ENCODE measurements at regions not wholly inside any gene's neighbourhood (a gene's known extent, or its start where the extent isn't known, plus 50 kb on each side); places are given as distances from the start of the nearest gene placed in this dataset.
"Not testable (repeated sequence)": the region's sequence is repeated elsewhere in the genome, so short reads cannot be mapped to it uniquely, and the experiment has no call there.

GRCh38 chr6:71007298-71007697 lies 50.4 kb upstream of the B3GAT2 start:
- not testable (repeated sequence) for H3K4me3 Mint-ChIP-seq; H3K27ac Mint-ChIP-seq (ENCODE audit: low read depth); H3K4me1 Mint-ChIP-seq; ATAC-seq (replicated peaks; ENCODE audit: extremely low read depth, poor library complexity, severe bottlenecking); DNase-seq (ENCODE audit: low spot score in 2 of 2); H3K36me3 Mint-ChIP-seq (ENCODE audit: insufficient read depth); H3K9me3 Mint-ChIP-seq
- peaks cover 49% of the 10 kb centered on the region for H3K27me3 Mint-ChIP-seq

- H3K9me3 Mint-ChIP-seq, result no peaks in the 10 kb centered on the region
- ATAC-seq (replicated peaks; ENCODE audit: extremely low read depth, poor library complexity, severe bottlenecking) (no peak), DNase-seq (ENCODE audit: low spot score in 2 of 2) (no peak)
- H3K4me1 Mint-ChIP-seq, result no peaks in the 10 kb centered on the region
- no peak overlapping the region for H3K4me3 Mint-ChIP-seq
- H3K27ac Mint-ChIP-seq (ENCODE audit: low read depth), result no peak overlapping the region
- no peaks in the 10 kb centered on the region for H3K36me3 Mint-ChIP-seq (ENCODE audit: insufficient read depth)
- peaks cover 57% of the 10 kb centered on the region for H3K27me3 Mint-ChIP-seq
Measured at GRCh38 chr6:71011871-71012371, 55.1 kb upstream of the B3GAT2 start.

- H3K36me3 Mint-ChIP-seq (ENCODE audit: insufficient read depth), result no peaks in the 10 kb centered on the region
- ATAC-seq (replicated peaks; ENCODE audit: extremely low read depth, poor library complexity, severe bottlenecking), result peak; percentile 32
- H3K9me3 Mint-ChIP-seq, result no peaks in the 10 kb centered on the region
- peaks cover 51% of the 10 kb centered on the region for H3K27me3 Mint-ChIP-seq
- no peak overlapping the region for H3K4me3 Mint-ChIP-seq
- H3K4me1 Mint-ChIP-seq, result no peaks in the 10 kb centered on the region
- no peak overlapping the region for H3K27ac Mint-ChIP-seq (ENCODE audit: low read depth)
- DNase-seq (ENCODE audit: low spot score in 2 of 2), result no peak
Measured at GRCh38 chr6:71012866-71013469, 56.1 kb upstream of the B3GAT2 start.

- no peak for ATAC-seq (replicated peaks; ENCODE audit: extremely low read depth, poor library complexity, severe bottlenecking)
- Mint-ChIP-seq H3K4me1 (no peaks in the 10 kb centered on the region), H3K4me3 (no peak overlapping the region), H3K36me3 (ENCODE audit: insufficient read depth) (no peaks in the 10 kb centered on the region), H3K27me3 (peaks cover 27% of the 10 kb centered on the region), H3K9me3 (no peaks in the 10 kb centered on the region), H3K27ac (ENCODE audit: low read depth) (no peak overlapping the region)
- no peak for DNase-seq (ENCODE audit: low spot score in 2 of 2)
Measured at GRCh38 chr6:71015392-71015791, 58.5 kb upstream of the B3GAT2 start.

GRCh38 chr6:71028236-71028876 lies 71.5 kb upstream of the B3GAT2 start:
- Mint-ChIP-seq H3K9me3 (no peaks in the 10 kb centered on the region), H3K27me3 (peaks cover 14% of the 10 kb centered on the region), H3K4me3 (no peak overlapping the region), H3K4me1 (no peaks in the 10 kb centered on the region), H3K36me3 (ENCODE audit: insufficient read depth) (no peaks in the 10 kb centered on the region), H3K27ac (ENCODE audit: low read depth) (no peak overlapping the region)
- no peak for ATAC-seq (replicated peaks; ENCODE audit: extremely low read depth, poor library complexity, severe bottlenecking)
- DNase-seq (ENCODE audit: low spot score in 2 of 2), result no peak

- H3K4me1 Mint-ChIP-seq, result no peaks in the 10 kb centered on the region
- no peak for DNase-seq (ENCODE audit: low spot score in 2 of 2)
- H3K9me3 Mint-ChIP-seq, result no peaks in the 10 kb centered on the region
- no peak overlapping the region for H3K27ac Mint-ChIP-seq (ENCODE audit: low read depth)
- ATAC-seq (replicated peaks; ENCODE audit: extremely low read depth, poor library complexity, severe bottlenecking), result no peak
- H3K27me3 Mint-ChIP-seq, result peaks cover 19% of the 10 kb centered on the region
- no peaks in the 10 kb centered on the region for H3K36me3 Mint-ChIP-seq (ENCODE audit: insufficient read depth)
- no peak overlapping the region for H3K4me3 Mint-ChIP-seq
Measured at GRCh38 chr6:71028877-71029252, 72.0 kb upstream of the B3GAT2 start.

- H3K4me3 Mint-ChIP-seq, result no peak overlapping the region
- DNase-seq (ENCODE audit: low spot score in 2 of 2), result no peak
- no peaks in the 10 kb centered on the region for H3K4me1 Mint-ChIP-seq
- peaks cover 20% of the 10 kb centered on the region for H3K27me3 Mint-ChIP-seq
- H3K27ac Mint-ChIP-seq (ENCODE audit: low read depth), result no peak overlapping the region
- ATAC-seq (replicated peaks; ENCODE audit: extremely low read depth, poor library complexity, severe bottlenecking), result no peak
- H3K9me3 Mint-ChIP-seq, result no peaks in the 10 kb centered on the region
- H3K36me3 Mint-ChIP-seq (ENCODE audit: insufficient read depth), result no peaks in the 10 kb centered on the region
Measured at GRCh38 chr6:71029555-71029954, 72.7 kb upstream of the B3GAT2 start.

- Mint-ChIP-seq H3K4me1 (no peaks in the 10 kb centered on the region), H3K36me3 (ENCODE audit: insufficient read depth) (no peaks in the 10 kb centered on the region), H3K4me3 (no peak overlapping the region), H3K27me3 (peaks cover 37% of the 10 kb centered on the region), H3K27ac (ENCODE audit: low read depth) (no peak overlapping the region), H3K9me3 (no peaks in the 10 kb centered on the region)
- ATAC-seq (replicated peaks; ENCODE audit: extremely low read depth, poor library complexity, severe bottlenecking), result no peak
- no peak for DNase-seq (ENCODE audit: low spot score in 2 of 2)
Measured at GRCh38 chr6:71031912-71032311, 75.1 kb upstream of the B3GAT2 start.

- Mint-ChIP-seq H3K27me3 (peaks cover 49% of the 10 kb centered on the region), H3K36me3 (ENCODE audit: insufficient read depth) (no peaks in the 10 kb centered on the region), H3K4me3 (no peak overlapping the region), H3K27ac (ENCODE audit: low read depth) (no peak overlapping the region), H3K9me3 (no peaks in the 10 kb centered on the region), H3K4me1 (no peaks in the 10 kb centered on the region)
- DNase-seq (ENCODE audit: low spot score in 2 of 2) (no peak), ATAC-seq (replicated peaks; ENCODE audit: extremely low read depth, poor library complexity, severe bottlenecking) (no peak)
Measured at GRCh38 chr6:71033171-71033570, 76.3 kb upstream of the B3GAT2 start.

GRCh38 chr6:71033890-71034289 lies 77.0 kb upstream of the B3GAT2 start:
- H3K4me1 Mint-ChIP-seq, result no peaks in the 10 kb centered on the region
- H3K27me3 Mint-ChIP-seq, result peaks cover 57% of the 10 kb centered on the region
- ATAC-seq (replicated peaks; ENCODE audit: extremely low read depth, poor library complexity, severe bottlenecking) (no peak), DNase-seq (ENCODE audit: low spot score in 2 of 2) (no peak)
- no peaks in the 10 kb centered on the region for H3K36me3 Mint-ChIP-seq (ENCODE audit: insufficient read depth)
- H3K4me3 Mint-ChIP-seq, result no peak overlapping the region
- H3K9me3 Mint-ChIP-seq, result no peaks in the 10 kb centered on the region
- H3K27ac Mint-ChIP-seq (ENCODE audit: low read depth), result no peak overlapping the region

- DNase-seq (ENCODE audit: low spot score in 2 of 2) (no peak), ATAC-seq (replicated peaks; ENCODE audit: extremely low read depth, poor library complexity, severe bottlenecking) (no peak)
- Mint-ChIP-seq H3K4me1 (no peaks in the 10 kb centered on the region), H3K9me3 (no peaks in the 10 kb centered on the region), H3K4me3 (no peak overlapping the region), H3K36me3 (ENCODE audit: insufficient read depth) (no peaks in the 10 kb centered on the region), H3K27me3 (peaks cover 58% of the 10 kb centered on the region), H3K27ac (ENCODE audit: low read depth) (no peak overlapping the region)
Measured at GRCh38 chr6:71034563-71035345, 77.9 kb upstream of the B3GAT2 start.

- peaks cover 63% of the 10 kb centered on the region for H3K27me3 Mint-ChIP-seq
- DNase-seq (ENCODE audit: low spot score in 2 of 2) (no peak), ATAC-seq (replicated peaks; ENCODE audit: extremely low read depth, poor library complexity, severe bottlenecking) (no peak)
- H3K27ac Mint-ChIP-seq (ENCODE audit: low read depth), result no peak overlapping the region
- no peak overlapping the region for H3K4me3 Mint-ChIP-seq
- no peaks in the 10 kb centered on the region for H3K9me3 Mint-ChIP-seq
- H3K4me1 Mint-ChIP-seq, result no peaks in the 10 kb centered on the region
- no peaks in the 10 kb centered on the region for H3K36me3 Mint-ChIP-seq (ENCODE audit: insufficient read depth)
Measured at GRCh38 chr6:71035871-71036270, 79.0 kb upstream of the B3GAT2 start.
